ENCODE measurements at regions not wholly inside any gene's neighbourhood (a gene's known extent, or its start where the extent isn't known, plus 50 kb on each side); places are given as distances from the start of the nearest gene placed in this dataset.

- in situ Hi-C loops (cut with MboI; ENCODE audit: low sequenced_read_pairs), result no loop called here
These were observed 478.3 kb downstream of the SOX2 start for GRCh38 chr3:182190056-182190455.

- in situ Hi-C loops (cut with MboI; ENCODE audit: low sequenced_read_pairs), result no loop called here
These were observed 486.6 kb downstream of the SOX2 start for GRCh38 chr3:182198345-182198744.

- in situ Hi-C loops (cut with MboI; ENCODE audit: low sequenced_read_pairs), result no loop called here
These were observed 489.9 kb downstream of the SOX2 start for GRCh38 chr3:182201456-182202168.

GRCh38 chr3:182212479-182213076 is 500.9 kb downstream of the SOX2 start:
- in situ Hi-C loops (cut with MboI; ENCODE audit: low sequenced_read_pairs), result no loop called here

- in situ Hi-C loops (cut with MboI; ENCODE audit: low sequenced_read_pairs), result no loop called here
These were observed 502.7 kb downstream of the SOX2 start for GRCh38 chr3:182214416-182214815.

- in situ Hi-C loops (cut with MboI; ENCODE audit: low sequenced_read_pairs), result no loop called here
These were observed 504.2 kb downstream of the SOX2 start for GRCh38 chr3:182215881-182216280.

- in situ Hi-C loops (cut with MboI; ENCODE audit: low sequenced_read_pairs), result no loop called here
These were observed 504.7 kb downstream of the SOX2 start for GRCh38 chr3:182216311-182216970.

GRCh38 chr3:182220013-182220412 is 508.3 kb downstream of the SOX2 start:
- in situ Hi-C loops (cut with MboI; ENCODE audit: low sequenced_read_pairs), result no loop called here

GRCh38 chr3:182220471-182220870 is 508.7 kb downstream of the SOX2 start:
- in situ Hi-C loops (cut with MboI; ENCODE audit: low sequenced_read_pairs), result no loop called here

GRCh38 chr3:182226995-182227394 is 515.3 kb downstream of the SOX2 start:
- in situ Hi-C loops (cut with MboI; ENCODE audit: low sequenced_read_pairs), result no loop called here

GRCh38 chr3:182233405-182233804 is 521.7 kb downstream of the SOX2 start:
- in situ Hi-C loops (cut with MboI; ENCODE audit: low sequenced_read_pairs), result no loop called here

GRCh38 chr3:182233957-182234356 is 522.2 kb downstream of the SOX2 start:
- in situ Hi-C loops (cut with MboI; ENCODE audit: low sequenced_read_pairs), result no loop called here

GRCh38 chr3:182234881-182235280 is 523.2 kb downstream of the SOX2 start:
- in situ Hi-C loops (cut with MboI; ENCODE audit: low sequenced_read_pairs), result no loop called here

- in situ Hi-C loops (cut with MboI; ENCODE audit: low sequenced_read_pairs), result no loop called here
These were observed 523.8 kb downstream of the SOX2 start for GRCh38 chr3:182235504-182235903.

- in situ Hi-C loops (cut with MboI; ENCODE audit: low sequenced_read_pairs), result no loop called here
These were observed 526.4 kb downstream of the SOX2 start for GRCh38 chr3:182238126-182238525.

GRCh38 chr3:182239316-182239715 is 527.6 kb downstream of the SOX2 start:
- in situ Hi-C loops (cut with MboI; ENCODE audit: low sequenced_read_pairs), result no loop called here

GRCh38 chr3:182240474-182240873 is 528.7 kb downstream of the SOX2 start:
- in situ Hi-C loops (cut with MboI; ENCODE audit: low sequenced_read_pairs), result no loop called here

- in situ Hi-C loops (cut with MboI; ENCODE audit: low sequenced_read_pairs), result no loop called here
These were observed 529.6 kb downstream of the SOX2 start for GRCh38 chr3:182241196-182241765.

GRCh38 chr3:182241766-182242488 is 530.2 kb downstream of the SOX2 start:
- in situ Hi-C loops (cut with MboI; ENCODE audit: low sequenced_read_pairs), result no loop called here

- in situ Hi-C loops (cut with MboI; ENCODE audit: low sequenced_read_pairs), result no loop called here
These were observed 530.8 kb downstream of the SOX2 start for GRCh38 chr3:182242489-182242942.

- in situ Hi-C loops (cut with MboI; ENCODE audit: low sequenced_read_pairs), result no loop called here
These were observed 531.9 kb downstream of the SOX2 start for GRCh38 chr3:182243625-182244024.
